ENCODE measurements at regions not wholly inside any gene's neighbourhood (a gene's known extent, or its start where the extent isn't known, plus 50 kb on each side); places are given as distances from the start of the nearest gene placed in this dataset.

DNA sequence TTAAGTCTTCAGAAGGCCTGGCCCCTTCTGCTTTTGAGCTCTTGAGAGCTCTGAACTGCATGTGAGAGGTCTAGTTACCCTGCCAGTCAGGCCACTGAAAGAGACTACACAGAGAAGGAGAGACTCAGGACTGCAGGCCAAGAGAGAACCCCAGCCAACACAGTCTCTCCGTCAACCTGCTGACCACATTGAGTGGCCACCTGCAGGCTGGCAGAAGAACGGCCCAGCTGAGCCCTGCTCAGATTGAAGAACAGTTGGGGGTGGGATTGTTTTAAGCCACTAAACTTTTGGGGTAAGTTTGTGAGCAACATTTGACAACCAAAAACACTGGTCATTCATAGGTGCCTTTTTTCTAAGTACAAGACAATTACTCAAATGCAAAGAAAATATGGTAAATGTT, 273.5 kb upstream of the CCDC54 start:
- TF ChIP-seq EZH2 (IDR thresholded peaks at IDR 0.05; ENCODE audit: borderline replicate concordance): no peak
- TF ChIP-seq, protein P1, sequence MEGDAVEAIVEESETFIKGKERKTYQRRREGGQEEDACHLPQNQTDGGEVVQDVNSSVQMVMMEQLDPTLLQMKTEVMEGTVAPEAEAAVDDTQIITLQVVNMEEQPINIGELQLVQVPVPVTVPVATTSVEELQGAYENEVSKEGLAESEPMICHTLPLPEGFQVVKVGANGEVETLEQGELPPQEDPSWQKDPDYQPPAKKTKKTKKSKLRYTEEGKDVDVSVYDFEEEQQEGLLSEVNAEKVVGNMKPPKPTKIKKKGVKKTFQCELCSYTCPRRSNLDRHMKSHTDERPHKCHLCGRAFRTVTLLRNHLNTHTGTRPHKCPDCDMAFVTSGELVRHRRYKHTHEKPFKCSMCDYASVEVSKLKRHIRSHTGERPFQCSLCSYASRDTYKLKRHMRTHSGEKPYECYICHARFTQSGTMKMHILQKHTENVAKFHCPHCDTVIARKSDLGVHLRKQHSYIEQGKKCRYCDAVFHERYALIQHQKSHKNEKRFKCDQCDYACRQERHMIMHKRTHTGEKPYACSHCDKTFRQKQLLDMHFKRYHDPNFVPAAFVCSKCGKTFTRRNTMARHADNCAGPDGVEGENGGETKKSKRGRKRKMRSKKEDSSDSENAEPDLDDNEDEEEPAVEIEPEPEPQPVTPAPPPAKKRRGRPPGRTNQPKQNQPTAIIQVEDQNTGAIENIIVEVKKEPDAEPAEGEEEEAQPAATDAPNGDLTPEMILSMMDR (IDR thresholded peaks at IDR 0.05; ENCODE audit: poor library complexity): no peak
- no peak for TF ChIP-seq EZH2phosphoT487 (IDR thresholded peaks at IDR 0.05; ENCODE audit: low read depth, severe bottlenecking, unreplicated experiment)
